GM19099 (cell line): ENCODE measurements at regions not wholly inside any gene's neighbourhood (a gene's known extent, or its start where the extent isn't known, plus 50 kb on each side); places are given as distances from the start of the nearest gene placed in this dataset.

Experiments used
- POLR2A ChIP-seq: IDR thresholded peaks from 3 replicates; pipeline ENCODE4 v1.6.1; 2011; ENCODE audit warnings: low read depth; ENCODE audit not compliant: insufficient read length; ENCODE audit errors: extremely low read depth

GRCh38 chr10:31187182-31187581 lies 131.8 kb upstream of the ZEB1 start:
- no peak for TF ChIP-seq POLR2A

- no peak for TF ChIP-seq POLR2A
Observed at GRCh38 chr10:31187607-31188210, 131.3 kb upstream of the ZEB1 start.

GRCh38 chr10:31188792-31189406 lies 130.1 kb upstream of the ZEB1 start:
- TF ChIP-seq POLR2A: no peak

GRCh38 chr10:31190488-31190887 lies 128.5 kb upstream of the ZEB1 start:
- TF ChIP-seq POLR2A: no peak

- no peak for TF ChIP-seq POLR2A
Observed at GRCh38 chr10:31192475-31192874, 126.5 kb upstream of the ZEB1 start.

GRCh38 chr10:31194986-31195385 lies 124.0 kb upstream of the ZEB1 start:
- no peak for TF ChIP-seq POLR2A

GRCh38 chr10:31197886-31198285 lies 121.1 kb upstream of the ZEB1 start:
- no peak for TF ChIP-seq POLR2A

- no peak for TF ChIP-seq POLR2A
Observed at GRCh38 chr10:31204090-31204489, 114.9 kb upstream of the ZEB1 start.

GRCh38 chr10:31207636-31208035 lies 111.4 kb upstream of the ZEB1 start:
- TF ChIP-seq POLR2A: no peak

- TF ChIP-seq POLR2A: no peak
Observed at GRCh38 chr10:31209478-31209877, 109.5 kb upstream of the ZEB1 start.

- no peak for TF ChIP-seq POLR2A
Observed at GRCh38 chr10:31210190-31210589, 108.8 kb upstream of the ZEB1 start.

- TF ChIP-seq POLR2A: no peak
Observed at GRCh38 chr10:31213959-31214358, 105.1 kb upstream of the ZEB1 start.

- no peak for TF ChIP-seq POLR2A
Observed at GRCh38 chr10:31215052-31215451, 104.0 kb upstream of the ZEB1 start.

- no peak for TF ChIP-seq POLR2A
Observed at GRCh38 chr10:31219306-31219705, 99.7 kb upstream of the ZEB1 start.

GRCh38 chr10:31239961-31240360 lies 79.1 kb upstream of the ZEB1 start:
- TF ChIP-seq POLR2A: no peak

GRCh38 chr10:31242902-31243301 lies 76.1 kb upstream of the ZEB1 start:
- no peak for TF ChIP-seq POLR2A

- TF ChIP-seq POLR2A: no peak
Observed at GRCh38 chr10:31253237-31253636, 65.8 kb upstream of the ZEB1 start.
